Mucosa of rectum (tissue), 2 donors: ENCODE measurements at regions not wholly inside any gene's neighbourhood (a gene's known extent, or its start where the extent isn't known, plus 50 kb on each side); places are given as distances from the start of the nearest gene placed in this dataset.

Source experiments
- H3K27ac ChIP-seq, 2 donors: one replicate each; pipeline ENCODE4 v1.7.0; 2013; ENCODE audit warnings: inconsistent platforms in 2 of 2, low read depth in 2 of 2, low read length in 2 of 2
- H3K27me3 ChIP-seq, 2 donors: one replicate each; pipeline ENCODE4 v1.7.0; 2013; ENCODE audit warnings: low read length in 2 of 2; ENCODE audit not compliant: control insufficient read depth in 2 of 2, insufficient read depth in 2 of 2
- H3K36me3 ChIP-seq, 2 donors: one replicate each; pipeline ENCODE4 v1.7.0; 2013; ENCODE audit warnings: low read length in 2 of 2; ENCODE audit not compliant: control insufficient read depth in 2 of 2, insufficient read depth in 2 of 2
- H3K4me1 ChIP-seq, 2 donors: one replicate each; pipeline ENCODE4 v1.7.0; 2013; ENCODE audit warnings: low read length in 2 of 2, mild to moderate bottlenecking in 1 of 2; ENCODE audit not compliant: control insufficient read depth in 2 of 2, insufficient read depth in 2 of 2
- H3K4me3 ChIP-seq, 2 donors: one replicate each; pipeline ENCODE4 v1.7.0; 2013; ENCODE audit warnings: low read length in 2 of 2
- H3K9ac ChIP-seq, 2 donors: one replicate each; pipeline ENCODE4 v1.7.0; 2013; ENCODE audit warnings: low read length in 2 of 2, low read depth in 1 of 2, mild to moderate bottlenecking in 1 of 2
- H3K9me3 ChIP-seq, 2 donors: one replicate each; pipeline ENCODE4 v1.7.0; 2013; ENCODE audit warnings: low read length in 2 of 2; ENCODE audit not compliant: control insufficient read depth in 2 of 2
- donor health status: healthy.
- donor health status: Normal muscosa, but diverticular disease.

DNA sequence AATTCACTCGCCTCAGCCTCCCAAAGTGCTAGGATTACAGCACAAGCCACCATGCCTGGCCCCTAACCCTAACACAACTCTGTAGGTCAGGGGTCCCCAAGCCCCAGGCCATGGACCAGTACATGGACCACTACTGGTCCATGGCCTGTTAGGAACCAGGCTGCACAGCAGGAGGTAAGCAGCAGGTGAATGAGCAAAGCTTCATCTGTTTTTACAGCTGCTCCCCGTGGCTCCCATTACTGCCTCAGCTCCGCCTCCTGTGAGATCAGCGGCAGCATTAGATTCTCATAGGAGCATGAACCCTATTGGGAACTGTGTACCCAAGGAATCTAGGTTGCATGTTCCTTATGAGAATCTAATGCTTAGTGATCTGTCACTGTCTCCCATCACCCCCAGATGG, 201.7 kb downstream of the NRP2 start:
- Histone ChIP-seq H3K9me3 (no peaks in the 10 kb centered on the region), H3K9ac (no peak overlapping the region), H3K4me1 (no peaks in the 10 kb centered on the region), H3K36me3 (no peaks in the 10 kb centered on the region), H3K27ac (no peak overlapping the region), H3K4me3 (no peak overlapping the region), H3K27me3 (no peaks in the 10 kb centered on the region)

DNA sequence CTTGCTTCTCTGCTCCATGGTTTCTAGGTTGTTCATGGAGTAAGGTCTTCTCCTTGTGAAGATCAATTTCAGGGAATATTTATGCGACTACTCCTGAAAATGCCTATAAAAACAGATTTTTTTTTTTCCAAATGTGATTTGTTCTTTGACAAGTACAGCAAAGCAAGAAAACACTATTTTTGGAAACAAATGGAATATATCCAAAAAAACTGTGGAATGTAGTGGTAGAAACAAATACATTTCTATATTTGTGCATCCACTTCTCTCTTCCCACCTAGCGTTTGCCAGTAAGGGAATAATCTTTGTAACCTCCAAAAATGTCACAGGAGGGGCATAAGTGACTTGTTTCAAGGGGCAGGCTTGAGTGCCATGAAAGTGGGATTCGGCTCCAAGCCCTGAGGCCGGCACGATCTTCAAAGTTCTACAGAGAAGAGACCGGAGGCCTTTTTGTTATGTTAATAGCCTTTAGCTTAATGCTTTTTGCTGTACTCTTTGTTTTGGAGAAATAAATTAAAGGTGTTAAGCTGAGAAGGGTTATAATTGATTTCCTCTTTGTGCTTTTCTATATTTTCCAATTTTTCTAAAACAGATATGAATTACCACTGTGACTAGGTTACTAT, 200.6 kb downstream of the NRP2 start:
- no peak overlapping the region for H3K27ac ChIP-seq
- no peak overlapping the region for H3K9ac ChIP-seq
- no peaks in the 10 kb centered on the region for H3K4me1 ChIP-seq

DNA sequence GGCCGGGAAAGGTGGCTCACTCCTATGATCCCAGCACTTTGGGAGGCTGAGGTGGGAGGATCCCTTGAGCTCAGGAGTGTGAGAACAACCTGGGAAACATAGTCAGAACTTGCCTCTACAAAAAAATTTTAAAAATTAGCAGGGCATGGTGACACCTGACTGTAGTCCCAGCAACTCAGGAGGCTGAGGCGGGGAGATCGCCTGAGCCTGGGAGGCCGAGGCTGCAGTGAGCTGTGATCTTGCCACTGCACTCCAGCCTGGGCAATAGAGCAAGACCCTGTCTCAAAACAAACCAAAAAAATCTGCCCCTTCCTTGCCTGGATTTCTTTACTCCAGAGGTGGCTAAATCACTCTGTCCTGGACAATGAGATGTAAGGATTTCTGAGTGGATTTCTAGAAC, 197.7 kb downstream of the NRP2 start:
- Histone ChIP-seq H3K27me3 (no peaks in the 10 kb centered on the region), H3K4me3 (no peak overlapping the region), H3K36me3 (no peaks in the 10 kb centered on the region), H3K4me1 (no peaks in the 10 kb centered on the region), H3K9ac (no peak overlapping the region), H3K9me3 (no peaks in the 10 kb centered on the region), H3K27ac (no peak overlapping the region)

More for the DNA sequence above, 200.6 kb downstream of the NRP2 start:
- no peaks in the 10 kb centered on the region for H3K27me3 ChIP-seq
- H3K36me3 ChIP-seq: no peaks in the 10 kb centered on the region
- H3K9me3 ChIP-seq: no peaks in the 10 kb centered on the region
- no peak overlapping the region for H3K4me3 ChIP-seq

DNA sequence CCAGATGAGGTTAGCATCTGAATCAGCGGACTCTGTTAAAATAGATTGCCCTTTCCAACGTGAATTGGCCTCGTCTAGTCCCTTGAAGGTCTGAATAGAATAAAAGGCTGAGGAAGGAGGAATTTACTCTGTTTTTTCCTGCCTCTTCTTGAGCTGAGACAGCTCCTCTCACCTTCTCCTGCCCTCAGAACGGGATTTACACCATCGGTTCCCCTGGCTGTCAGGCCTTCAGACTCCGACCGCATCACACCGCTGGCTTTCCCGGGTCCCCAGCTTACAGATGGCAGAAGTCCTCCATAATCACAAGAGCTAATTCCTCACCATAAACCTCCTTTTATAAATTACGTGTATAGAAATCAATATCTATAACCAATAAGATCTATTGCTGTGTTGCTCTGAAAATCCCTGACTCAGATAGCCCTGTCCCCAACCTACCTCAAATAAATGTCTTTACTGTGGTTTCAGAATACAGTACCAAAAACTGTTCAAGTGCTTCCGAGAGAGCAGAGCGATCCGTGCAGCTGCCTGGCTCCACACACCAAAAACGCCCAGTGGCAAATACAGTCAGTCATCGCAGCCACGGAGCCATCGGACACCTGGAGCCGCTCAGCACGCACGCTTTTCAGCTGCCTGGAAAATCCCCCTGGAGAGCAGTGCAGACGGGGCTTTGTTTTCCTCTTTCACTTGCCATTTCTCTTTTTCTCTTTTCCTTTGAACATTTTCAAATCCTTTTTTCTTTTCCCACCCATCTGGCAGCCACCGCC, 196.9 kb downstream of the NRP2 start:
- no peaks in the 10 kb centered on the region for H3K9me3 ChIP-seq
- H3K36me3 ChIP-seq: no peaks in the 10 kb centered on the region
- H3K4me1 ChIP-seq: no peaks in the 10 kb centered on the region
- no peak overlapping the region for H3K27ac ChIP-seq
- H3K9ac ChIP-seq: no peak overlapping the region
- no peaks in the 10 kb centered on the region for H3K27me3 ChIP-seq
- H3K4me3 ChIP-seq: no peak overlapping the region

DNA sequence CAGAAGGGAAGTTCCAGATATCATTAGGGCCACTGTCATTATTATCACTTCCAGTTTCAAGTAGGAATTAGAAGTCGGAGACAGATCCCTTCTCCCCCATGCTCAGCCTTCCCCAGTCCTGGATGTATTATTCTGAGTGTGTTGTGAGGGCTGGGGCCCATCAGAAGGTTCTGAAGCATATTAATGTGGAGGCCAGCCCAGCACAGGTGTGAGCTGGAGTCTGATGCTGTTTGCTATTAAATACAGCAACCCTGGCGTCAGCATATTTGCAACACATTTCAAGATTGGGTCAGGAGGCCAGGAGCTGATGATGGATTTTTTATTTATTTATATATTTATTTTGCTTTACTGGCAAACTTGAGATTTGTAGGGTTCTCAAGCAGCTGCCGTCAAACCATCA, 195.2 kb downstream of the NRP2 start:
- Histone ChIP-seq H3K9me3 (no peaks in the 10 kb centered on the region), H3K36me3 (no peaks in the 10 kb centered on the region), H3K4me1 (no peaks in the 10 kb centered on the region), H3K9ac (no peak overlapping the region), H3K27me3 (no peaks in the 10 kb centered on the region), H3K4me3 (no peak overlapping the region), H3K27ac (no peak overlapping the region)

DNA sequence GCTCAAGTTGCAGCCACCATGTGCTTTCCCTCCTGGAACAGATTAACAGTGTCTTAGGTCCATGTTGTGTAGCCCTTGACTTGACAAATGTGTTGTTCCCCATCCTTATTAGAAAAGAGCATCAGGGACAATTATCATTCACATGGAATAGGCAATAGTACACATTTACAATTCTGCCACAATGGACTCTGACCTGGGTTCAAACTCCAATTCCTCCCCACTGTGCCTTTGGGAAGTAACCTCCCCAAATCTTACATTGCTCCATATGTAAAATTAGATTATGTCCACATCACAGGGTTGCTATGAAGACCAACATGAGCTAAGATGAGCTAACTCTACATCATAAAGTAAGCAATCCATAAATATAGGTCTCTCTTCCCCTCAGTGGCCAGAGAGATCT, 193.8 kb downstream of the NRP2 start:
- Histone ChIP-seq H3K9me3 (no peaks in the 10 kb centered on the region), H3K27ac (no peak overlapping the region), H3K27me3 (no peaks in the 10 kb centered on the region), H3K36me3 (no peaks in the 10 kb centered on the region), H3K4me3 (no peak overlapping the region), H3K9ac (no peak overlapping the region), H3K4me1 (no peaks in the 10 kb centered on the region)

DNA sequence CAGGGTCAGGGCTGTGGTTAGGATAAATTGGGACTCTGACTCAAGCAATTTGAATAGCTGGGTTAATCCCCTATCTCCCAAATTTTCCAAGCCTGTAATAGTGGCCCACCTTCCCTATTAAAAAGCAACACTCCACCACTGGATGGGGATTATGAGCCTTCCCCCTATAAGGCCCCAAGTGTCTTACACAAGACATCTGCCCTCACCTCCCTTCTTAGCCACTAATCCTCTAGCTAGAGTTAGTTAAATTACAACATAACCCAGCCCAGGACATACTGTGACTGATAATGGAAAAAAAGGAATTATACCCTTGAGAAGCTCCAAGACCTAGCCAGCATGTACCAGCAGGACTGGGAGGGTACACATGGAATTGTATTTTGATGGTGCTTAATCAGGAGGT, 190.4 kb downstream of the NRP2 start:
- no peaks in the 10 kb centered on the region for H3K36me3 ChIP-seq
- H3K4me3 ChIP-seq: no peak overlapping the region
- H3K27ac ChIP-seq: no peak overlapping the region
- no peaks in the 10 kb centered on the region for H3K9me3 ChIP-seq
- H3K27me3 ChIP-seq: no peaks in the 10 kb centered on the region
- no peak overlapping the region for H3K9ac ChIP-seq
- no peaks in the 10 kb centered on the region for H3K4me1 ChIP-seq

DNA sequence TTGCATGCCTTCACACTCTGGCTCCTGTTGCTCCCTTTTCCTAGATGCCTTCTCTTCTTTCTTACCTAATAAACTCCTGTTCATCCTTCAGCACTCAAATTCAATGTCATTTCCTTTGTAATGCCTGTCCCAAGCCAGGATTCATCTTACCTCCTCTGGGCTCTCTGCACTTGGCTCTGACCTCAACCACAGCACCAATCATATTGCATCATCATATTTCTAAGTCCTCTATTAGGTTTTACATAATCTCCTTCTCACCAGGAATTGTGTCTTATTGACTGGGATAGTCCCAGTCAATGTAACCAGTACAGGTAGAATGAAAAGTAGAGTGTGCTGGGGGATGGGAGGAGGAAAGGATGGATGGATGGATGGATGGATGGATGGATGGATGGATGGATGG, 187.1 kb downstream of the NRP2 start:
- H3K27me3 ChIP-seq: no peaks in the 10 kb centered on the region
- H3K9ac ChIP-seq: no peak overlapping the region
- H3K36me3 ChIP-seq: no peaks in the 10 kb centered on the region
- no peak overlapping the region for H3K27ac ChIP-seq
- H3K9me3 ChIP-seq: no peaks in the 10 kb centered on the region
- H3K4me1 ChIP-seq: no peaks in the 10 kb centered on the region
- H3K4me3 ChIP-seq: no peak overlapping the region

DNA sequence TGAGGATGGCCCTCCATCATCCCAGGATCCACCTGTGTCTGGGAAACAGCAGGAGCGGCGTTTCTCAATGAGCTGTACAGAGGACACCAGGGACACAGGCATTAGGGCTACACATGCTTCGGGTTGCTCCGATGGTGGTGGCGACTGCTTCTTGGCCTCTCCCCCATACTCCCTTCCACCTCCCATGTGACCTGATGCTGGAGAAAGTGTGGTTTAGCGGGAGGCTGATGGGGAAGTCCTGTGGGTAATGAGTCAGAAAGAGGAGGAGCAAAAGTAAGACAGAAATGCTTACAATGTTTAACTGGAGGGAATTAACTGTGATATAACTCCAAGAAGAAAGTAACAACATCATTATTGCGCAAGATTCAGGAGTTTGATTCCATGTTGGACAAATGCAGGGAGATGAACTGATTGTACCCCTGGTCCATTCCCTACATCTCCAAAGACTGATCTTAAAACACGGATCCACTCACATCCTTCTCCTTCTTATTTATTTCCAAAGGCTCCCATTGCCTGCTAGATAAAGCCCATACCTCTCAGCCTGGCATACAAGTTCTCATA, 186.6 kb downstream of the NRP2 start:
- Histone ChIP-seq H3K4me3 (no peak overlapping the region), H3K9me3 (no peaks in the 10 kb centered on the region), H3K4me1 (no peaks in the 10 kb centered on the region), H3K27ac (no peak overlapping the region), H3K36me3 (no peaks in the 10 kb centered on the region), H3K27me3 (no peaks in the 10 kb centered on the region), H3K9ac (no peak overlapping the region)

DNA sequence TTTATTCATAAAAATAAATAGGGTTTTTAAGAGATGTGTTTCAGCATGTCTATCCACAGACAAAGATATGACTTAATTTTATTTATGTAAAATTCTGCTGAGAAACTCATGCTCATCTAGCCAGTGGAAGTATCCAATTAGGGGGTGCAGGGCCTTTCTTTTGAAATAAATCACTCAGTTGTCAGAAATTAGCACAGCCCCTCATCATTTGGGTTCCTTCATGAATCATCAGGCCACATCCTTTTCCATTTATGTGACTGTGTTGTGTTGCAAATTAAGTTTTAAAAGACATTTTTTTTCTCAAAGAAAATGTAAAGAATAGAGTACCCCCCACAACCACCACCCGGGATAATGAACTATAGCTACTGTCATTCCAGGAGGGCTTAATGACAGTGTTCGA, 185.8 kb downstream of the NRP2 start:
- Histone ChIP-seq H3K27me3 (no peaks in the 10 kb centered on the region), H3K36me3 (no peaks in the 10 kb centered on the region), H3K27ac (no peak overlapping the region), H3K4me3 (no peak overlapping the region), H3K9ac (no peak overlapping the region), H3K4me1 (no peaks in the 10 kb centered on the region), H3K9me3 (no peaks in the 10 kb centered on the region)
